Right atrium auricular region (tissue), 2 donors: ENCODE measurements at regions not wholly inside any gene's neighbourhood (a gene's known extent, or its start where the extent isn't known, plus 50 kb on each side); places are given as distances from the start of the nearest gene placed in this dataset.

Source experiments
- DNase-seq: peaks from one replicate; pipeline ENCODE4 v3.0.0-alpha.2; 2019; ENCODE audit warnings: low spot score
- H3K27ac ChIP-seq, 2 donors: fragments of 200-600 bp; sonication (generic); 1 replicate in 1 of 2; 2 replicates in 1 of 2; pipeline ENCODE4 v1.5.1; 2016 to 2019
- H3K27me3 ChIP-seq, 2 donors: fragments of 200-600 bp; sonication (generic); one replicate each; pipeline versions ENCODE4 v1.5.1 to v1.6.0; 2017 to 2019
- H3K36me3 ChIP-seq: fragments of 200-600 bp; sonication (generic); one replicate; pipeline ENCODE4 v1.5.1; 2016
- H3K4me1 ChIP-seq, 2 donors: fragments of 200-600 bp; sonication (generic); one replicate each; pipeline versions ENCODE4 v1.5.1 to v1.6.0; 2017 to 2019
- H3K4me3 ChIP-seq, 2 donors: fragments of 200-600 bp; sonication (generic); 1 replicate in 1 of 2; 2 replicates in 1 of 2; pipeline ENCODE4 v1.5.1; 2017 to 2019; ENCODE audit warnings: mild to moderate bottlenecking in 1 of 2, moderate library complexity in 1 of 2
- H3K9me3 ChIP-seq, 2 donors: fragments of 200-600 bp; sonication (generic); one replicate each; pipeline ENCODE4 v1.5.1; 2019
- TF ChIP-seq, protein P1 (sequence below), 2 donors: fragments of 200-600 bp; sonication (generic); IDR thresholded peaks; one replicate each; pipeline ENCODE4 v1.5.1; 2019; ENCODE audit warnings: antibody characterized with exemption in 2 of 2

GRCh38 chr18:28478531-28478930, 301.6 kb upstream of the CDH2 start:
- H3K36me3 ChIP-seq = no peaks in the 10 kb centered on the region
- no peaks in the 10 kb centered on the region for H3K4me1 ChIP-seq
- no peak overlapping the region for H3K27ac ChIP-seq
- TF ChIP-seq, protein P1, sequence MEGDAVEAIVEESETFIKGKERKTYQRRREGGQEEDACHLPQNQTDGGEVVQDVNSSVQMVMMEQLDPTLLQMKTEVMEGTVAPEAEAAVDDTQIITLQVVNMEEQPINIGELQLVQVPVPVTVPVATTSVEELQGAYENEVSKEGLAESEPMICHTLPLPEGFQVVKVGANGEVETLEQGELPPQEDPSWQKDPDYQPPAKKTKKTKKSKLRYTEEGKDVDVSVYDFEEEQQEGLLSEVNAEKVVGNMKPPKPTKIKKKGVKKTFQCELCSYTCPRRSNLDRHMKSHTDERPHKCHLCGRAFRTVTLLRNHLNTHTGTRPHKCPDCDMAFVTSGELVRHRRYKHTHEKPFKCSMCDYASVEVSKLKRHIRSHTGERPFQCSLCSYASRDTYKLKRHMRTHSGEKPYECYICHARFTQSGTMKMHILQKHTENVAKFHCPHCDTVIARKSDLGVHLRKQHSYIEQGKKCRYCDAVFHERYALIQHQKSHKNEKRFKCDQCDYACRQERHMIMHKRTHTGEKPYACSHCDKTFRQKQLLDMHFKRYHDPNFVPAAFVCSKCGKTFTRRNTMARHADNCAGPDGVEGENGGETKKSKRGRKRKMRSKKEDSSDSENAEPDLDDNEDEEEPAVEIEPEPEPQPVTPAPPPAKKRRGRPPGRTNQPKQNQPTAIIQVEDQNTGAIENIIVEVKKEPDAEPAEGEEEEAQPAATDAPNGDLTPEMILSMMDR (IDR thresholded peaks at IDR 0.05) = no peak
- H3K9me3 ChIP-seq = no peaks in the 10 kb centered on the region
- no peak overlapping the region for H3K4me3 ChIP-seq
- H3K27me3 ChIP-seq = no peaks in the 10 kb centered on the region
- DNase-seq = no peak

- Histone ChIP-seq H3K27me3 (no peaks in the 10 kb centered on the region), H3K4me1 (no peaks in the 10 kb centered on the region), H3K27ac (no peak overlapping the region), H3K36me3 (no peaks in the 10 kb centered on the region), H3K4me3 (no peak overlapping the region), H3K9me3 (no peaks in the 10 kb centered on the region)
- TF ChIP-seq, protein P1 (IDR thresholded peaks at IDR 0.05) = no peak
- DNase-seq = no peak
These were observed 299.4 kb upstream of the CDH2 start for GRCh38 chr18:28476302-28476701.

DNA sequence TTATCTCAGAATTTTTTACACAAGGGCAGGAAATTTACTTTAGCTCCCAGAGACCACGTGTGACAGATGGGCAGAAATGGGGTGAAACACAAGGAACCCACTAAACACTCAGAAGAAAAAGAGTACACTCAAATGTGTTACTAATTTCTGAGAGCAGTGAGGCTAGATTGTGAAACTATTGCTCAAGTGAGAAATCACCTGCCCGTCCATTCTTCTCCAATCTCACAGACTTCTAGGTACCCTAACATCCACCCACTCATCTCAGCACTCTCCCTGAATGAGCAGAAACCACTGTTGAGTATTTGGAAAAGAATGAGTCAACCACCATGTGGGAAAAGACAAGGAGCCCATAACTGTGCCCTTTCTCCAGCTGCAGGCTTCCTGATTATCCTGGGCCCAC, 293.0 kb upstream of the CDH2 start:
- TF ChIP-seq, protein P1 (IDR thresholded peaks at IDR 0.05) = no peak
- Histone ChIP-seq H3K36me3 (no peaks in the 10 kb centered on the region), H3K9me3 (peaks cover 0 to 4% of the 10 kb centered on the region in 2 donors), H3K4me1 (peaks cover 0 to 9% of the 10 kb centered on the region in 2 donors), H3K27me3 (no peaks in the 10 kb centered on the region), H3K4me3 (no peak overlapping the region), H3K27ac (no peak overlapping the region)
- no peak for DNase-seq

DNA sequence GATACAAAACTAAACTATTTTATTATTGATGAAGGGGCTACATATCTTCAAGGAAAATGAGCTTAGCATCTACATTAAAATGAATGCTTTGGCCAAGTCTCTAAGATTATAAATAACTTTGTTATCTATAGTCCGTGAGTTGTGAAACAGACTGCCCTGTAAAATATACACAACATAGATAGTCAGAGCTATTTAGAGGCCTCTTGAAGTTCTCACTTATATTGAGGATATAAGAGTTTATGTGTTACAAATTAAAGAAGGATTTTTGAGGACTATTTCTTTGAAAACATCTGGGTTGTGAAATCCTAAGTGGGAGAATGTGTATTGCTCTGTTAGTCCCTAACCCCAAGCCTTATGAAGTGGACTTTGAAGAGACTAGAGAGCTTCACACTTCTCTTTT, 292.0 kb upstream of the CDH2 start:
- no peaks in the 10 kb centered on the region for H3K36me3 ChIP-seq
- H3K4me3 ChIP-seq = no peak overlapping the region
- H3K27me3 ChIP-seq = no peaks in the 10 kb centered on the region
- no peak for DNase-seq
- H3K9me3 ChIP-seq = peaks cover 0 to 4% of the 10 kb centered on the region in 2 donors
- TF ChIP-seq, protein P1 (IDR thresholded peaks at IDR 0.05) = no peak
- peaks cover 0 to 9% of the 10 kb centered on the region in 2 donors for H3K4me1 ChIP-seq
- H3K27ac ChIP-seq = no peak overlapping the region

DNA sequence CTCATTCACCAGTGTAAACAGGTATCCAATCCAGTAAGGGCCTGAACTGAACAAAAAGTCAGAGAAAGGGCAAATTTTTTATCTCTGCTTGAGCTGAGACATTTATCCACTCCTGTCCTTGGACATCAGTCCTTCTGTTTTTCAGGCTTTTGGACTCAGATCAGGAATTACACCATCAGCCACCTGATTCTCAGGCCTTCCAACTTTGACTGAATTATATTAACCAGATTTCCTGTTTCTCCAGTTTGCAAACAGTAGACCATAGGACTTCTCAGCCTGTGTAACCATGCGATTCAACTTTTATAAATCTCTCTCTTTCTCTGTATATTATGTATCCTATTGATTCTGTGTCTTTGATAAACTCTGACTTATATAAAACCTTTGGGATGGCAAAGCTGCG, 289.3 kb upstream of the CDH2 start:
- Histone ChIP-seq H3K4me3 (no peak overlapping the region), H3K27me3 (no peaks in the 10 kb centered on the region), H3K4me1 (peaks cover 0 to 9% of the 10 kb centered on the region in 2 donors), H3K27ac (no peak overlapping the region), H3K9me3 (peaks cover 0 to 4% of the 10 kb centered on the region in 2 donors), H3K36me3 (no peaks in the 10 kb centered on the region)
- TF ChIP-seq, protein P1 (IDR thresholded peaks at IDR 0.05) = no peak
- DNase-seq = no peak

DNA sequence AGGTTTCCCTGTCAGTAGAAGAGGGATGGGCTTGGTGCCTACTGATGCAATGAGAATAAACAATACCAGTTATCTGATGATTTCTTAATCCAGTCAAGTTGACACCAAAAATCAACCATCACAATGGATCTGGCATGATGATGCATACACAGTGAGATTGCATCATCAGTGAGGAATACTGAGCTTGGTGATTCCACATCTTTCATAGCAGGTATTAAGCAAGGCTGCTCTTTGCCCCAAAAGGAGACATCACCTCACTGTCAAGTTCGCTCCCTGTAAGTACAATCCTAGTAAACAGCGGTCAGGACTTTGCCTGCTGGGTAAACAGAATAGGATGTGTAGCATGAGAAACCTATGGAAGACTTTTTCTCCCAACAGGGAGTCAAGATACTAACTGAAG, 282.7 kb upstream of the CDH2 start:
- H3K36me3 ChIP-seq = no peaks in the 10 kb centered on the region
- no peak for DNase-seq
- H3K27ac ChIP-seq = no peak overlapping the region
- H3K9me3 ChIP-seq = no peaks in the 10 kb centered on the region
- H3K27me3 ChIP-seq = no peaks in the 10 kb centered on the region
- H3K4me3 ChIP-seq = no peak overlapping the region
- TF ChIP-seq, protein P1 (IDR thresholded peaks at IDR 0.05) = no peak
- H3K4me1 ChIP-seq = no peaks in the 10 kb centered on the region
